Cardiac fibroblast (primary cell): ENCODE measurements at regions not wholly inside any gene's neighbourhood (a gene's known extent, or its start where the extent isn't known, plus 50 kb on each side); places are given as distances from the start of the nearest gene placed in this dataset.

ENCODE experiments used
- DNase-seq, 2 donors: peaks; one replicate each; pipeline versions ENCODE4 v3.0.0 to v3.0.0-alpha.2; 2010; ENCODE audit warnings: low read depth in 2 of 2
- H3K4me3 ChIP-seq, 2 donors: replicated peaks in 1 of 2; 1 replicate in 1 of 2; 2 replicates in 1 of 2; pipeline ENCODE4 v1.5.1; 2011; ENCODE audit warnings: low read depth in 2 of 2, low read length in 2 of 2, mild to moderate bottlenecking in 2 of 2, moderate library complexity in 1 of 2
- CTCF ChIP-seq: IDR thresholded peaks from one replicate; pipeline ENCODE4 v1.5.1; 2011; ENCODE audit warnings: low read depth, mild to moderate bottlenecking, low read length, inconsistent platforms

GRCh38 chr2:53257287-53257686 lies 510.3 kb upstream of the CHAC2 start:
- no peak for DNase-seq
- no peak for TF ChIP-seq CTCF
- H3K4me3 ChIP-seq = no peak overlapping the region

GRCh38 chr2:53253244-53253643 lies 514.4 kb upstream of the CHAC2 start:
- DNase-seq = no peak
- TF ChIP-seq CTCF = no peak
- H3K4me3 ChIP-seq = no peak overlapping the region

GRCh38 chr2:53252115-53252514 lies 515.5 kb upstream of the CHAC2 start:
- DNase-seq = no peak
- no peak overlapping the region for H3K4me3 ChIP-seq
- TF ChIP-seq CTCF = no peak

- no peak for DNase-seq
- no peak for TF ChIP-seq CTCF
- no peak overlapping the region for H3K4me3 ChIP-seq
These were observed 519.5 kb upstream of the CHAC2 start for GRCh38 chr2:53247956-53248735.

GRCh38 chr2:53243430-53243829 lies 524.2 kb upstream of the CHAC2 start:
- TF ChIP-seq CTCF = no peak
- DNase-seq = no peak
- no peak overlapping the region for H3K4me3 ChIP-seq

- DNase-seq = no peak
- no peak overlapping the region for H3K4me3 ChIP-seq
- no peak for TF ChIP-seq CTCF
These were observed 525.5 kb upstream of the CHAC2 start for GRCh38 chr2:53242090-53242489.
